ENCODE measurements at regions not wholly inside any gene's neighbourhood (a gene's known extent, or its start where the extent isn't known, plus 50 kb on each side); places are given as distances from the start of the nearest gene placed in this dataset.

GRCh38 chr2:195392446-195393336 lies 264.3 kb upstream of the SLC39A10 start:
- H4K20me1 ChIP-seq (ENCODE audit: insufficient read depth, poor library complexity, severe bottlenecking): no peaks in the 10 kb centered on the region
- H3K9me3 ChIP-seq (ENCODE audit: low read depth): no peaks in the 10 kb centered on the region
- DNase-seq (ENCODE audit: low spot score): no peak
- H2AFZ ChIP-seq: no peak overlapping the region
- TF ChIP-seq EZH2phosphoT487 (IDR thresholded peaks at IDR 0.05; ENCODE audit: low read depth, severe bottlenecking, unreplicated experiment) (no peak), EZH2 (IDR thresholded peaks at IDR 0.05; ENCODE audit: borderline replicate concordance) (no peak)
- TF ChIP-seq, protein P1, sequence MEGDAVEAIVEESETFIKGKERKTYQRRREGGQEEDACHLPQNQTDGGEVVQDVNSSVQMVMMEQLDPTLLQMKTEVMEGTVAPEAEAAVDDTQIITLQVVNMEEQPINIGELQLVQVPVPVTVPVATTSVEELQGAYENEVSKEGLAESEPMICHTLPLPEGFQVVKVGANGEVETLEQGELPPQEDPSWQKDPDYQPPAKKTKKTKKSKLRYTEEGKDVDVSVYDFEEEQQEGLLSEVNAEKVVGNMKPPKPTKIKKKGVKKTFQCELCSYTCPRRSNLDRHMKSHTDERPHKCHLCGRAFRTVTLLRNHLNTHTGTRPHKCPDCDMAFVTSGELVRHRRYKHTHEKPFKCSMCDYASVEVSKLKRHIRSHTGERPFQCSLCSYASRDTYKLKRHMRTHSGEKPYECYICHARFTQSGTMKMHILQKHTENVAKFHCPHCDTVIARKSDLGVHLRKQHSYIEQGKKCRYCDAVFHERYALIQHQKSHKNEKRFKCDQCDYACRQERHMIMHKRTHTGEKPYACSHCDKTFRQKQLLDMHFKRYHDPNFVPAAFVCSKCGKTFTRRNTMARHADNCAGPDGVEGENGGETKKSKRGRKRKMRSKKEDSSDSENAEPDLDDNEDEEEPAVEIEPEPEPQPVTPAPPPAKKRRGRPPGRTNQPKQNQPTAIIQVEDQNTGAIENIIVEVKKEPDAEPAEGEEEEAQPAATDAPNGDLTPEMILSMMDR (IDR thresholded peaks at IDR 0.05; ENCODE audit: poor library complexity): no peak
- no peaks in the 10 kb centered on the region for H3K36me3 ChIP-seq (replicated peaks; ENCODE audit: insufficient read depth, low read depth)
- no peak overlapping the region for H3K4me2 ChIP-seq
- no peaks in the 10 kb centered on the region for H3K27me3 ChIP-seq
- H3K4me3 ChIP-seq: no peak overlapping the region
- 82% methylated on average over 2 of the region's 2 CpGs for WGBS (ENCODE audit: low lambda C conversion rate, missing lambda C conversion rate)
- no peaks in the 10 kb centered on the region for H3K79me2 ChIP-seq
- H3K9me2 ChIP-seq (replicated peaks; ENCODE audit: insufficient read depth): no peaks in the 10 kb centered on the region
- no peak overlapping the region for H3K27ac ChIP-seq
- H3K4me1 ChIP-seq (ENCODE audit: insufficient read depth): no peaks in the 10 kb centered on the region

- Histone ChIP-seq H3K36me3 (replicated peaks; ENCODE audit: insufficient read depth, low read depth) (no peaks in the 10 kb centered on the region), H3K4me3 (no peak overlapping the region), H3K4me2 (no peak overlapping the region), H4K20me1 (ENCODE audit: insufficient read depth, poor library complexity, severe bottlenecking) (no peaks in the 10 kb centered on the region), H3K27ac (no peak overlapping the region), H2AFZ (no peak overlapping the region), H3K9me2 (replicated peaks; ENCODE audit: insufficient read depth) (no peaks in the 10 kb centered on the region), H3K4me1 (ENCODE audit: insufficient read depth) (no peaks in the 10 kb centered on the region), H3K79me2 (no peaks in the 10 kb centered on the region), H3K27me3 (no peaks in the 10 kb centered on the region), H3K9me3 (ENCODE audit: low read depth) (no peaks in the 10 kb centered on the region)
- no peak for DNase-seq (ENCODE audit: low spot score)
- TF ChIP-seq, protein P1 (IDR thresholded peaks at IDR 0.05; ENCODE audit: poor library complexity): no peak
- TF ChIP-seq EZH2phosphoT487 (IDR thresholded peaks at IDR 0.05; ENCODE audit: low read depth, severe bottlenecking, unreplicated experiment) (no peak), EZH2 (IDR thresholded peaks at IDR 0.05; ENCODE audit: borderline replicate concordance) (no peak)
- WGBS (ENCODE audit: low lambda C conversion rate, missing lambda C conversion rate): 86% methylated on average over 2 of the region's 2 CpGs
Measured at GRCh38 chr2:195390686-195391321, 266.2 kb upstream of the SLC39A10 start.

GRCh38 chr2:195388028-195388427 lies 269.0 kb upstream of the SLC39A10 start:
- no peaks in the 10 kb centered on the region for H3K4me1 ChIP-seq (ENCODE audit: insufficient read depth)
- H3K79me2 ChIP-seq: no peaks in the 10 kb centered on the region

More at GRCh38 chr2:195388028-195388427, 269.0 kb upstream of the SLC39A10 start:
- Histone ChIP-seq H4K20me1 (ENCODE audit: insufficient read depth, poor library complexity, severe bottlenecking) (no peaks in the 10 kb centered on the region), H3K27me3 (no peaks in the 10 kb centered on the region), H3K4me2 (no peak overlapping the region), H3K9me2 (replicated peaks; ENCODE audit: insufficient read depth) (no peaks in the 10 kb centered on the region), H3K4me3 (no peak overlapping the region), H3K36me3 (replicated peaks; ENCODE audit: insufficient read depth, low read depth) (no peaks in the 10 kb centered on the region), H2AFZ (no peak overlapping the region), H3K27ac (no peak overlapping the region), H3K9me3 (ENCODE audit: low read depth) (no peaks in the 10 kb centered on the region)
- DNase-seq (ENCODE audit: low spot score): no peak
- TF ChIP-seq EZH2phosphoT487 (IDR thresholded peaks at IDR 0.05; ENCODE audit: low read depth, severe bottlenecking, unreplicated experiment): no peak
- TF ChIP-seq, protein P1 (IDR thresholded peaks at IDR 0.05; ENCODE audit: poor library complexity): no peak
- TF ChIP-seq EZH2 (IDR thresholded peaks at IDR 0.05; ENCODE audit: borderline replicate concordance): no peak

All from hepatocyte (in vitro differentiated cells).